BE2C (cell line): ENCODE measurements at regions not wholly inside any gene's neighbourhood (a gene's known extent, or its start where the extent isn't known, plus 50 kb on each side); places are given as distances from the start of the nearest gene placed in this dataset.

Experiments
- DNase-seq: peaks from one replicate; pipeline ENCODE4 v3.0.0-alpha.2; 2020
- H3K27me3 ChIP-seq: fragments of 250-450 bp; sonication (Bioruptor Pico); 2 replicates; pipeline ENCODE4 v1.5.1; 2020; ENCODE audit warnings: mild to moderate bottlenecking
- H3K36me3 ChIP-seq: fragments of 250-450 bp; sonication (Bioruptor Pico); 2 replicates; pipeline ENCODE4 v1.5.1; 2020; ENCODE audit warnings: mild to moderate bottlenecking
- H3K4me1 ChIP-seq: fragments of 250-450 bp; sonication (Bioruptor Pico); 2 replicates; pipeline ENCODE4 v1.5.1; 2020
- H3K4me3 ChIP-seq: 2 replicates; pipeline ENCODE4 v1.5.1; 2011; ENCODE audit warnings: low read depth, low read length
- H3K9me3 ChIP-seq: fragments of 250-450 bp; sonication (Bioruptor Pico); 2 replicates; pipeline ENCODE4 v1.5.1; 2020
- TF ChIP-seq, protein P1 (sequence below): IDR thresholded peaks from 2 replicates; pipeline ENCODE4 v1.5.1; 2012; ENCODE audit warnings: mild to moderate bottlenecking, low read depth, low read length

- no peak for DNase-seq
- Histone ChIP-seq H3K36me3 (no peaks in the 10 kb centered on the region), H3K4me1 (no peaks in the 10 kb centered on the region), H3K4me3 (no peak overlapping the region), H3K9me3 (no peaks in the 10 kb centered on the region), H3K27me3 (no peaks in the 10 kb centered on the region)
- TF ChIP-seq, protein P1, sequence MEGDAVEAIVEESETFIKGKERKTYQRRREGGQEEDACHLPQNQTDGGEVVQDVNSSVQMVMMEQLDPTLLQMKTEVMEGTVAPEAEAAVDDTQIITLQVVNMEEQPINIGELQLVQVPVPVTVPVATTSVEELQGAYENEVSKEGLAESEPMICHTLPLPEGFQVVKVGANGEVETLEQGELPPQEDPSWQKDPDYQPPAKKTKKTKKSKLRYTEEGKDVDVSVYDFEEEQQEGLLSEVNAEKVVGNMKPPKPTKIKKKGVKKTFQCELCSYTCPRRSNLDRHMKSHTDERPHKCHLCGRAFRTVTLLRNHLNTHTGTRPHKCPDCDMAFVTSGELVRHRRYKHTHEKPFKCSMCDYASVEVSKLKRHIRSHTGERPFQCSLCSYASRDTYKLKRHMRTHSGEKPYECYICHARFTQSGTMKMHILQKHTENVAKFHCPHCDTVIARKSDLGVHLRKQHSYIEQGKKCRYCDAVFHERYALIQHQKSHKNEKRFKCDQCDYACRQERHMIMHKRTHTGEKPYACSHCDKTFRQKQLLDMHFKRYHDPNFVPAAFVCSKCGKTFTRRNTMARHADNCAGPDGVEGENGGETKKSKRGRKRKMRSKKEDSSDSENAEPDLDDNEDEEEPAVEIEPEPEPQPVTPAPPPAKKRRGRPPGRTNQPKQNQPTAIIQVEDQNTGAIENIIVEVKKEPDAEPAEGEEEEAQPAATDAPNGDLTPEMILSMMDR, result no peak
Measured at GRCh38 chr7:35544028-35544742, 150.8 kb downstream of the HERPUD2 start.

GRCh38 chr7:35537067-35538023 is 157.6 kb downstream of the HERPUD2 start:
- Histone ChIP-seq H3K36me3 (no peaks in the 10 kb centered on the region), H3K27me3 (no peaks in the 10 kb centered on the region), H3K9me3 (no peaks in the 10 kb centered on the region), H3K4me1 (no peaks in the 10 kb centered on the region), H3K4me3 (peak overlapping the region; percentile 53)
- DNase-seq, result peak; percentile 80
- TF ChIP-seq, protein P1, result peak; percentile 93

DNA sequence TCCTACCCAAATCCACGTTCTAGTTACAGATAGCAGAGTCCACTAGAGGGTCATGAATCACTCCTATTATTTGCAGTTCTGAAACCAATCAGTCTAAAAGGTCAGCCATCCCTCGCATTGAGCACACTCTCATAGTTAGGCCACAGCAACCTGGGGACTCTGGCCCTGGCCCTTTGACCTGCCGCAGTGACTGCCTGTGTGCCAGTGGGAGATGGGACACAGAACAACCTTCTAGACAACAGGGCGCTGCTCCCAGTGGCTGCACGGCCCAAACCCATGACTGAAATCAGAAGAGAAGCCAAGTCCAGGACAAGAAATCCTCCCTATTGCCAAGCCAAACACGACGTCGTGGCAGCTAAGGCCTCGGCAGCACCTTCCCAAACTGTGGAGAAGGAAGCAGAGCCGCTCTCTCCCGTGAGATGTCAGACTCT is 158.5 kb downstream of the HERPUD2 start:
- Histone ChIP-seq H3K4me3 (no peak overlapping the region), H3K4me1 (no peaks in the 10 kb centered on the region), H3K9me3 (no peaks in the 10 kb centered on the region), H3K27me3 (no peaks in the 10 kb centered on the region), H3K36me3 (no peaks in the 10 kb centered on the region)
- TF ChIP-seq, protein P1, result no peak
- no peak for DNase-seq

GRCh38 chr7:35533902-35534301 is 161.0 kb downstream of the HERPUD2 start:
- no peak for DNase-seq

GRCh38 chr7:35530124-35531109 is 164.5 kb downstream of the HERPUD2 start:
- Histone ChIP-seq H3K4me1 (no peaks in the 10 kb centered on the region), H3K27me3 (no peaks in the 10 kb centered on the region), H3K4me3 (no peak overlapping the region), H3K36me3 (no peaks in the 10 kb centered on the region), H3K9me3 (no peaks in the 10 kb centered on the region)
- no peak for DNase-seq
- TF ChIP-seq, protein P1, result no peak

More at GRCh38 chr7:35533902-35534301, 161.0 kb downstream of the HERPUD2 start:
- Histone ChIP-seq H3K27me3 (no peaks in the 10 kb centered on the region), H3K4me3 (no peak overlapping the region), H3K9me3 (no peaks in the 10 kb centered on the region), H3K36me3 (no peaks in the 10 kb centered on the region), H3K4me1 (no peaks in the 10 kb centered on the region)
- TF ChIP-seq, protein P1, result no peak
